SJCRH30 (cell line): ENCODE measurements at regions not wholly inside any gene's neighbourhood (a gene's known extent, or its start where the extent isn't known, plus 50 kb on each side); places are given as distances from the start of the nearest gene placed in this dataset.
A peak's percentile ranks its signal among the peaks of the same experiment; 100 is the strongest.

Experiments
- DNase-seq, 2 experiments: peaks; one replicate each; pipeline ENCODE4 v3.0.0-alpha.2; 2015 to 2020
- H3K27ac ChIP-seq: fragments of 250-450 bp; sonication (Bioruptor Pico); 2 replicates; pipeline ENCODE4 v1.5.1; 2020; ENCODE audit warnings: mild to moderate bottlenecking, moderate library complexity
- H3K27me3 ChIP-seq: fragments of 250-450 bp; sonication (Bioruptor Pico); 2 replicates; pipeline ENCODE4 v1.5.1; 2020; ENCODE audit warnings: mild to moderate bottlenecking, moderate library complexity
- H3K36me3 ChIP-seq: fragments of 250-450 bp; sonication (Bioruptor Pico); 2 replicates; pipeline ENCODE4 v1.5.1; 2020; ENCODE audit warnings: mild to moderate bottlenecking, moderate library complexity
- H3K4me1 ChIP-seq: fragments of 250-450 bp; sonication (Bioruptor Pico); 2 replicates; pipeline ENCODE4 v1.5.1; 2020; ENCODE audit warnings: mild to moderate bottlenecking, moderate library complexity
- H3K4me3 ChIP-seq: fragments of 250-450 bp; sonication (Bioruptor Pico); 2 replicates; pipeline ENCODE4 v1.5.1; 2020; ENCODE audit warnings: mild to moderate bottlenecking, moderate library complexity
- H3K9me3 ChIP-seq: fragments of 250-450 bp; sonication (Bioruptor Pico); replicated peaks from 2 replicates; pipeline ENCODE4 v1.5.1; 2020; ENCODE audit warnings: mild to moderate bottlenecking, moderate library complexity

- H3K27me3 ChIP-seq: no peaks in the 10 kb centered on the region
- no peak overlapping the region for H3K4me3 ChIP-seq
- H3K9me3 ChIP-seq: no peaks in the 10 kb centered on the region
- H3K4me1 ChIP-seq: no peaks in the 10 kb centered on the region
- no peak for DNase-seq
- H3K36me3 ChIP-seq: no peaks in the 10 kb centered on the region
- H3K27ac ChIP-seq: no peak overlapping the region
Observed at GRCh38 chr2:122114421-122114820, 359.0 kb downstream of the TSN start.

DNA sequence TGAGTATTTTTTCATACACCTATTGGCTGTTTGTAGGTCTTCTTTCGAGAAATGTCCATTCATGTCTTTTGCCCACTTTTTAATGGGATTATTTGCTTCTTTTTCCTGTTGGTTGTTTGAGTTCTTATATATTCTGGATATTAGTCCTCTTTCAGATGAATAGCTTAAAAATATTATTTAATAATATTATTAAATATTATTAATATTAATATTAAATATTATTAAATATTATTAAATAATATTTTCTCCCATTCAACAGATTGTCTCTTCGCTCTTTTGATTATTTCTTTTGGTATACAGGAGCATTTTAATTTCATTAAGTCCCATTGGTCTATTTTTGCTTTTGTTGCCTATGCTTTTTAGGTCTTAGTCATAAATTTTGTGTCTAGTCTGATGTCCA lies 361.9 kb downstream of the TSN start:
- no peaks in the 10 kb centered on the region for H3K36me3 ChIP-seq
- no peaks in the 10 kb centered on the region for H3K4me1 ChIP-seq
- H3K4me3 ChIP-seq: no peak overlapping the region
- H3K27me3 ChIP-seq: no peaks in the 10 kb centered on the region
- H3K9me3 ChIP-seq: no peaks in the 10 kb centered on the region
- H3K27ac ChIP-seq: no peak overlapping the region
- no peak for DNase-seq

- Histone ChIP-seq H3K4me3 (no peak overlapping the region), H3K4me1 (no peaks in the 10 kb centered on the region), H3K9me3 (no peaks in the 10 kb centered on the region), H3K36me3 (no peaks in the 10 kb centered on the region), H3K27ac (no peak overlapping the region), H3K27me3 (no peaks in the 10 kb centered on the region)
- no peak for DNase-seq
Observed at GRCh38 chr2:122129399-122129798, 373.9 kb downstream of the TSN start.

GRCh38 chr2:122132147-122132691 lies 376.8 kb downstream of the TSN start:
- H3K4me1 ChIP-seq: no peaks in the 10 kb centered on the region
- H3K27ac ChIP-seq: no peak overlapping the region
- no peaks in the 10 kb centered on the region for H3K36me3 ChIP-seq
- DNase-seq: no peak
- H3K9me3 ChIP-seq: no peaks in the 10 kb centered on the region
- no peaks in the 10 kb centered on the region for H3K27me3 ChIP-seq
- H3K4me3 ChIP-seq: no peak overlapping the region

GRCh38 chr2:122135021-122135937 lies 379.8 kb downstream of the TSN start:
- no peak for DNase-seq
- Histone ChIP-seq H3K4me1 (no peaks in the 10 kb centered on the region), H3K4me3 (no peak overlapping the region), H3K27me3 (no peaks in the 10 kb centered on the region; the same call in 1 of the 2 replicates), H3K36me3 (no peaks in the 10 kb centered on the region), H3K9me3 (no peaks in the 10 kb centered on the region), H3K27ac (no peak overlapping the region)

GRCh38 chr2:122136056-122136455 lies 380.6 kb downstream of the TSN start:
- Histone ChIP-seq H3K36me3 (no peaks in the 10 kb centered on the region), H3K27me3 (no peaks in the 10 kb centered on the region; the same call in 1 of the 2 replicates), H3K9me3 (no peaks in the 10 kb centered on the region), H3K27ac (no peak overlapping the region), H3K4me3 (no peak overlapping the region), H3K4me1 (no peaks in the 10 kb centered on the region)
- peak; percentile 19 to 53 for DNase-seq

GRCh38 chr2:122138561-122138960 lies 383.1 kb downstream of the TSN start:
- Histone ChIP-seq H3K27me3 (no peaks in the 10 kb centered on the region; the same call in 1 of the 2 replicates), H3K4me1 (no peaks in the 10 kb centered on the region), H3K27ac (no peak overlapping the region), H3K36me3 (no peaks in the 10 kb centered on the region), H3K4me3 (no peak overlapping the region), H3K9me3 (no peaks in the 10 kb centered on the region)
- no peak for DNase-seq

GRCh38 chr2:122139739-122140420 lies 384.4 kb downstream of the TSN start:
- no peak overlapping the region for H3K27ac ChIP-seq
- H3K4me3 ChIP-seq: no peak overlapping the region
- H3K9me3 ChIP-seq: no peaks in the 10 kb centered on the region
- H3K36me3 ChIP-seq: no peaks in the 10 kb centered on the region
- DNase-seq: no peak
- no peaks in the 10 kb centered on the region for H3K4me1 ChIP-seq
- no peaks in the 10 kb centered on the region; the same call in 1 of the 2 replicates for H3K27me3 ChIP-seq

GRCh38 chr2:122144884-122145283 lies 389.4 kb downstream of the TSN start:
- Histone ChIP-seq H3K4me3 (no peak overlapping the region), H3K36me3 (no peaks in the 10 kb centered on the region), H3K9me3 (no peaks in the 10 kb centered on the region), H3K4me1 (no peaks in the 10 kb centered on the region), H3K27me3 (no peaks in the 10 kb centered on the region; the same call in 1 of the 2 replicates), H3K27ac (no peak overlapping the region)
- no peak for DNase-seq

GRCh38 chr2:122145856-122146255 lies 390.4 kb downstream of the TSN start:
- Histone ChIP-seq H3K27me3 (no peaks in the 10 kb centered on the region), H3K9me3 (no peaks in the 10 kb centered on the region), H3K36me3 (no peaks in the 10 kb centered on the region), H3K27ac (no peak overlapping the region), H3K4me1 (no peaks in the 10 kb centered on the region), H3K4me3 (no peak overlapping the region)
- no peak for DNase-seq

DNA sequence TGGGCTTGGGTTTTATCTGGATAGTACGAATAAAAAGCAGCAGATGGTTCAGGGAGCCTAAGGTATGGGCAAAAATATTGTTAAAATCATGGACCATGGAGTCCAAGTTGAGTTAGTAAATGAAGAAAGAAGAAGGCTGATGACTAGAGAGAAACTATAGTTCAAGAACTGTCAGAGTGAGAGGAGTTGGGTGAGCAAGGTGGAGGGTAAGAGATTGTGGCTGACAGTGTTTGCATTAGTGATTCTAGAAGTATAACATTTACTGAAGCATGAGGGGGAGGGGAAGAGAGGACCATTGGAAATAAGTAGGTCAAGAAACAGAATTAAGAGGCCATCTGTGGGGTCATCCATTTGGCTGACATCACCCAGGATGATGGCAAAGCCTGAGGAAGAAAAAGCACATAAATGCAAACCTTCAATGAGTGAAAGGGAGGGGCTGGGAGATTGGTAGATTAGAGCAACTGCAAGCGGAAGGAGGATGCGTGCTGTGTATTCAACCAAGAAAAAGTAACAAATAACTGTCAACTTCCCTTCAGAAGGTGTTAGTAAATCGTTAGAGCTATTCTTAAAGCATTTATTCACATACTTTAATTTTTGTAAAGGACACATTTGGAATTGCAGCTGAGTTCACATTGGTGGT lies 392.8 kb downstream of the TSN start:
- no peaks in the 10 kb centered on the region; the same call in 1 of the 2 replicates for H3K27me3 ChIP-seq
- no peaks in the 10 kb centered on the region for H3K4me1 ChIP-seq
- H3K27ac ChIP-seq: no peak overlapping the region
- no peak for DNase-seq
- H3K9me3 ChIP-seq: no peaks in the 10 kb centered on the region
- no peaks in the 10 kb centered on the region for H3K36me3 ChIP-seq
- no peak overlapping the region for H3K4me3 ChIP-seq

GRCh38 chr2:122150524-122151280 lies 395.3 kb downstream of the TSN start:
- no peak overlapping the region for H3K4me3 ChIP-seq

DNA sequence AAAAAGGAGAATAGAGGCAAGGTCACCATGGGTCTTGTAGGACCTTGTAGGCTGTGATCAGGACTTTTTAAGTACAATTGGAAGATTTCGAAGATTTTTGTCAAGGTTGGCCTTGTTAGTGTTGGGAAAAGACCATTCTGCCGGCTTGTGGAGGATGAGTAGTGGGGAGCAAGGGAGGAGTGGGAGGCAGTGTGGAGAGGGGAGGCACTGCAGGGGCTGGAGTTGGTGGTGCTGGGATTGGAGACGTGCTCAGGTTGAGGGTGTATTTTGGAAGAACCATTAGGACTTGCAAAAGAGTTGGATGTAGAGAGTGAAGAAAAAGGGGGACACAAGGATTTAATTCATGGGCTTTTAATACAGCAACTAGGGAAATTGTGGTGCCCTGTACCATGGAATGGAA lies 397.1 kb downstream of the TSN start:
- no peaks in the 10 kb centered on the region for H3K36me3 ChIP-seq
- no peaks in the 10 kb centered on the region; the same call in 1 of the 2 replicates for H3K27me3 ChIP-seq
- no peak for DNase-seq
- no peaks in the 10 kb centered on the region for H3K9me3 ChIP-seq
- no peak overlapping the region for H3K27ac ChIP-seq
- no peaks in the 10 kb centered on the region for H3K4me1 ChIP-seq
- H3K4me3 ChIP-seq: no peak overlapping the region

More at GRCh38 chr2:122150524-122151280, 395.3 kb downstream of the TSN start:
- H3K9me3 ChIP-seq: no peaks in the 10 kb centered on the region
- H3K36me3 ChIP-seq: no peaks in the 10 kb centered on the region
- no peaks in the 10 kb centered on the region; the same call in 1 of the 2 replicates for H3K27me3 ChIP-seq
- H3K27ac ChIP-seq: no peak overlapping the region
- DNase-seq: no peak
- H3K4me1 ChIP-seq: no peaks in the 10 kb centered on the region
